ENCODE measurements at regions not wholly inside any gene's neighbourhood (a gene's known extent, or its start where the extent isn't known, plus 50 kb on each side); places are given as distances from the start of the nearest gene placed in this dataset.

DNA sequence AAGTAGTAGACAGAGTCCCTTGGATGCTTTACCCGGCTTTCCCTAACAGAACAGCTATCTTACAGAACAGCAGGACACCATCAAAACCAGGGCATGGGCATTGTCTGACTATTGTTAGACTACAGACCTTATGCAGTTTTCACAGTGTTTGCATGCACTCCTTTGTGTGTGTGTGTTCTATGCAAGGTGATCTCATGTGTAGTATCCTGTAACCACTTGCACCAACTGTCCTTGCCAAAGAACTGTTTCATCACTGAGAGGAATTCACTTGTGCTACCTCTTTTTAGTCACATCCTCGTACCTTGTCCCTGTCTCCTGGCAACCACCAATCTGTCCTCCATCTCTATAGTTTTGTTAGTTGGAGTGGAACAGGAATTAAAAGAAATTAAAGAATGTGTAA lies 183.6 kb upstream of the PZP start:
- TF ChIP-seq, protein P1, sequence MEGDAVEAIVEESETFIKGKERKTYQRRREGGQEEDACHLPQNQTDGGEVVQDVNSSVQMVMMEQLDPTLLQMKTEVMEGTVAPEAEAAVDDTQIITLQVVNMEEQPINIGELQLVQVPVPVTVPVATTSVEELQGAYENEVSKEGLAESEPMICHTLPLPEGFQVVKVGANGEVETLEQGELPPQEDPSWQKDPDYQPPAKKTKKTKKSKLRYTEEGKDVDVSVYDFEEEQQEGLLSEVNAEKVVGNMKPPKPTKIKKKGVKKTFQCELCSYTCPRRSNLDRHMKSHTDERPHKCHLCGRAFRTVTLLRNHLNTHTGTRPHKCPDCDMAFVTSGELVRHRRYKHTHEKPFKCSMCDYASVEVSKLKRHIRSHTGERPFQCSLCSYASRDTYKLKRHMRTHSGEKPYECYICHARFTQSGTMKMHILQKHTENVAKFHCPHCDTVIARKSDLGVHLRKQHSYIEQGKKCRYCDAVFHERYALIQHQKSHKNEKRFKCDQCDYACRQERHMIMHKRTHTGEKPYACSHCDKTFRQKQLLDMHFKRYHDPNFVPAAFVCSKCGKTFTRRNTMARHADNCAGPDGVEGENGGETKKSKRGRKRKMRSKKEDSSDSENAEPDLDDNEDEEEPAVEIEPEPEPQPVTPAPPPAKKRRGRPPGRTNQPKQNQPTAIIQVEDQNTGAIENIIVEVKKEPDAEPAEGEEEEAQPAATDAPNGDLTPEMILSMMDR (IDR thresholded peaks at IDR 0.05) = no peak
- TF ChIP-seq POLR2AphosphoS5 (IDR thresholded peaks at IDR 0.05) (no peak), POLR2A (IDR thresholded peaks at IDR 0.05) (no peak)
